ENCODE measurements at regions not wholly inside any gene's neighbourhood (a gene's known extent, or its start where the extent isn't known, plus 50 kb on each side); places are given as distances from the start of the nearest gene placed in this dataset.
"Not testable (repeated sequence)": the region's sequence is repeated elsewhere in the genome, so short reads cannot be mapped to it uniquely, and the experiment has no call there.

- no peak for DNase-seq
Observed at GRCh38 chr22:26937213-26937612, 279.8 kb downstream of the MIAT start.

GRCh38 chr22:26939466-26939865 is 282.1 kb downstream of the MIAT start:
- DNase-seq = no peak

GRCh38 chr22:26941896-26942636 is 284.7 kb downstream of the MIAT start:
- no peak for DNase-seq

GRCh38 chr22:26942637-26942957 is 285.2 kb downstream of the MIAT start:
- DNase-seq = no peak

GRCh38 chr22:26945565-26945964 is 288.2 kb downstream of the MIAT start:
- DNase-seq = no peak

- DNase-seq = no peak
Observed at GRCh38 chr22:26949193-26949592, 291.8 kb downstream of the MIAT start.

GRCh38 chr22:26951139-26951538 is 293.8 kb downstream of the MIAT start:
- not testable (repeated sequence) for DNase-seq

- DNase-seq = no peak
Observed at GRCh38 chr22:26952004-26952403, 294.6 kb downstream of the MIAT start.

GRCh38 chr22:26952451-26953011 is 295.1 kb downstream of the MIAT start:
- no peak for DNase-seq

- peak; percentile 8 for DNase-seq
Observed at GRCh38 chr22:26953012-26953883, 295.9 kb downstream of the MIAT start.

- DNase-seq = no peak
Observed at GRCh38 chr22:26956371-26956770, 299.0 kb downstream of the MIAT start.

- no peak for DNase-seq
Observed at GRCh38 chr22:26957176-26957575, 299.8 kb downstream of the MIAT start.

- no peak for DNase-seq
Observed at GRCh38 chr22:26957897-26958296, 300.5 kb downstream of the MIAT start.

- no peak for DNase-seq
Observed at GRCh38 chr22:26958378-26958777, 301.0 kb downstream of the MIAT start.

GRCh38 chr22:26964642-26965041 is 307.3 kb downstream of the MIAT start:
- no peak for DNase-seq

GRCh38 chr22:26967282-26967681 is 309.9 kb downstream of the MIAT start:
- no peak for DNase-seq

- no peak for DNase-seq
Observed at GRCh38 chr22:26968859-26969523, 311.6 kb downstream of the MIAT start.

- DNase-seq = no peak
Observed at GRCh38 chr22:26970809-26971394, 313.5 kb downstream of the MIAT start.

- no peak for DNase-seq
Observed at GRCh38 chr22:26972286-26972685, 314.9 kb downstream of the MIAT start.

GRCh38 chr22:26972915-26973314 is 315.5 kb downstream of the MIAT start:
- not testable (repeated sequence) for DNase-seq

- DNase-seq = no peak
Observed at GRCh38 chr22:26974034-26974433, 316.6 kb downstream of the MIAT start.

- DNase-seq = no peak
Observed at GRCh38 chr22:26974914-26975803, 317.8 kb downstream of the MIAT start.
